ENCODE measurements at regions not wholly inside any gene's neighbourhood (a gene's known extent, or its start where the extent isn't known, plus 50 kb on each side); places are given as distances from the start of the nearest gene placed in this dataset.

DNA sequence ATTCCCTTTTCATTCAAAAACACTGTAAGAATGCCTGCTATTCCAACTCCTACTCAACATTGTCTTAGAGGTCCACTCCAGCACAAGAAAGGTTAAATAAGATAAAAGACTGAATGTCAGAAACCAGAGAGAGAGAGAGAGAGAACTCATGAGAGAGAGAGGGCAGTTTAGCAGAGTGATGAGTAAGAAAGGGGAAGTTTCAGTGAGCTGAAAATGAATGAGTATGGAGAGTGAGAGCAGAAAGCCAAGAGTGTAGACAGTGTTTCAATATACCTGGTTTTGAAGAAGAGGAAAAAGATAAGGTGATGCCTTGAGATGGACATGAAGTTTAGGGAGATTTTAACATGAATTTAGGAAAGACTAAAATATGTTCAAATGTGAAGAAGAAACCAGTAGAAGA lies 528.0 kb upstream of the SEMA6A start:
- TF ChIP-seq POLR2A (IDR thresholded peaks at IDR 0.05; ENCODE audit: low read length) (no peak), GATA1 (IDR thresholded peaks at IDR 0.05; ENCODE audit: low read depth, low read length) (no peak)
